ENCODE measurements at regions not wholly inside any gene's neighbourhood (a gene's known extent, or its start where the extent isn't known, plus 50 kb on each side); places are given as distances from the start of the nearest gene placed in this dataset.

- no peak for DNase-seq
These were observed 234.1 kb downstream of the TMEM38B start for GRCh38 chr9:105928416-105928815.

- no peak for DNase-seq
These were observed 235.8 kb downstream of the TMEM38B start for GRCh38 chr9:105930011-105930627.

GRCh38 chr9:105932276-105932675 lies 237.9 kb downstream of the TMEM38B start:
- no peak for DNase-seq

GRCh38 chr9:105950448-105950847 lies 256.1 kb downstream of the TMEM38B start:
- no peak for DNase-seq

GRCh38 chr9:105950894-105951293 lies 256.6 kb downstream of the TMEM38B start:
- no peak for DNase-seq

GRCh38 chr9:105954517-105954916 lies 260.2 kb downstream of the TMEM38B start:
- no peak for DNase-seq

GRCh38 chr9:105957830-105958229 lies 263.5 kb downstream of the TMEM38B start:
- no peak for DNase-seq

- no peak for DNase-seq
These were observed 264.2 kb downstream of the TMEM38B start for GRCh38 chr9:105958587-105958986.

GRCh38 chr9:105959531-105959930 lies 265.2 kb downstream of the TMEM38B start:
- DNase-seq = no peak

GRCh38 chr9:105963343-105964099 lies 269.2 kb downstream of the TMEM38B start:
- no peak for DNase-seq

- DNase-seq = no peak
These were observed 269.8 kb downstream of the TMEM38B start for GRCh38 chr9:105964156-105964555.

- no peak for DNase-seq
These were observed 272.5 kb downstream of the TMEM38B start for GRCh38 chr9:105966834-105967233.

- no peak for DNase-seq
These were observed 272.9 kb downstream of the TMEM38B start for GRCh38 chr9:105967248-105967647.

- no peak for DNase-seq
These were observed 273.5 kb downstream of the TMEM38B start for GRCh38 chr9:105967797-105968196.

- no peak for DNase-seq
These were observed 274.6 kb downstream of the TMEM38B start for GRCh38 chr9:105968811-105969466.

GRCh38 chr9:105969636-105970035 lies 275.3 kb downstream of the TMEM38B start:
- no peak for DNase-seq

GRCh38 chr9:105971986-105972385 lies 277.6 kb downstream of the TMEM38B start:
- no peak for DNase-seq

- no peak for DNase-seq
These were observed 278.3 kb downstream of the TMEM38B start for GRCh38 chr9:105972466-105973204.

- no peak for DNase-seq
These were observed 279.6 kb downstream of the TMEM38B start for GRCh38 chr9:105973951-105974351.

- DNase-seq = no peak
These were observed 281.7 kb downstream of the TMEM38B start for GRCh38 chr9:105975886-105976645.

- DNase-seq = no peak
These were observed 284.0 kb downstream of the TMEM38B start for GRCh38 chr9:105978336-105978735.

- DNase-seq = no peak
These were observed 284.5 kb downstream of the TMEM38B start for GRCh38 chr9:105978826-105979225.

GRCh38 chr9:105979290-105979689 lies 284.9 kb downstream of the TMEM38B start:
- no peak for DNase-seq

Data from AML-193 (cell line).